Neural cell (in vitro differentiated cells): ENCODE measurements at regions not wholly inside any gene's neighbourhood (a gene's known extent, or its start where the extent isn't known, plus 50 kb on each side); places are given as distances from the start of the nearest gene placed in this dataset.

ENCODE experiments used
- H2AFZ ChIP-seq: fragments of 200-600, 300-800 bp; sonication (generic), shearing (Covaris generic); 2 replicates; pipeline ENCODE4 v1.6.0; 2014; ENCODE audit warnings: low read depth, mild to moderate bottlenecking, antibody characterized with exemption, low read length, moderate library complexity
- H3F3A ChIP-seq: fragments of 200-600 bp; shearing (Covaris generic); 2 replicates; pipeline ENCODE4 v1.6.1; 2016; ENCODE audit warnings: mild to moderate bottlenecking, moderate library complexity, mixed read lengths, antibody characterized with exemption, low read length; ENCODE audit not compliant: insufficient read depth, poor library complexity, severe bottlenecking
- H3K27ac ChIP-seq: fragments of 200-600, 300-800 bp; sonication (generic), shearing (Covaris generic); 2 replicates; pipeline ENCODE4 v1.5.1; 2014; ENCODE audit warnings: mild to moderate bottlenecking, low read length, moderate library complexity
- H3K27me3 ChIP-seq: fragments of 300-800, 200-600 bp; sonication (generic), shearing (Covaris generic); 2 replicates; pipeline ENCODE4 v1.6.0; 2014; ENCODE audit warnings: mild to moderate bottlenecking, low read depth, low read length, moderate library complexity; ENCODE audit not compliant: insufficient read depth
- H3K36me3 ChIP-seq: fragments of 300-800, 200-600 bp; sonication (generic), shearing (Covaris generic); 2 replicates; pipeline ENCODE4 v1.5.1; 2014; ENCODE audit warnings: mild to moderate bottlenecking, antibody characterized with exemption, low read length, moderate library complexity; ENCODE audit not compliant: insufficient read depth
- H3K4me2 ChIP-seq: fragments of 300-800, 200-600 bp; sonication (generic), shearing (Covaris generic); 2 replicates; pipeline ENCODE4 v1.6.0; 2014; ENCODE audit warnings: mild to moderate bottlenecking, low read length
- H3K4me3 ChIP-seq: fragments of 300-800, 200-600 bp; sonication (generic), shearing (Covaris generic); 2 replicates; pipeline ENCODE4 v1.5.1; 2014; ENCODE audit warnings: mild to moderate bottlenecking, low read length, moderate library complexity
- H3K79me2 ChIP-seq: fragments of 200-600 bp; shearing (Covaris generic); replicated peaks from 2 replicates; pipeline ENCODE4 v1.6.0; 2014; ENCODE audit warnings: mild to moderate bottlenecking, low read length, moderate library complexity; ENCODE audit not compliant: insufficient read depth
- H3K9ac ChIP-seq: fragments of 300-800, 200-600 bp; sonication (generic), shearing (Covaris generic); 2 replicates; pipeline ENCODE4 v1.6.1; 2016; ENCODE audit warnings: mild to moderate bottlenecking, low read length, mixed read lengths
- H3K9me2 ChIP-seq: fragments of 200-600 bp; shearing (Covaris generic); 2 replicates; pipeline ENCODE4 v1.6.1; 2016; ENCODE audit warnings: mild to moderate bottlenecking, low read length, mixed read lengths; ENCODE audit not compliant: insufficient read depth
- H3K9me3 ChIP-seq: fragments of 200-600, 300-800 bp; sonication (generic), shearing (Covaris generic); 2 replicates; pipeline ENCODE4 v1.6.1; 2016; ENCODE audit warnings: mild to moderate bottlenecking, mixed run types, low read length, moderate library complexity, mixed read lengths
- H4K20me1 ChIP-seq: fragments of 200-600 bp; shearing (Covaris generic); 2 replicates; pipeline ENCODE4 v1.6.1; 2016; ENCODE audit warnings: mild to moderate bottlenecking, mixed run types; ENCODE audit not compliant: insufficient read depth
- CTCF ChIP-seq: fragments of 450-650 bp; IDR thresholded peaks from 2 replicates; pipeline ENCODE4 v1.5.1; 2014; ENCODE audit warnings: antibody characterized with exemption, mild to moderate bottlenecking, moderate library complexity; ENCODE audit not compliant: poor library complexity, severe bottlenecking
- EP300 ChIP-seq: fragments of 450-650 bp; conservative IDR thresholded peaks from 2 replicates; pipeline ENCODE4 v1.6.1; 2014; ENCODE audit warnings: antibody characterized with exemption, mild to moderate bottlenecking, moderate library complexity; ENCODE audit not compliant: poor library complexity, severe bottlenecking
- EZH2 ChIP-seq: fragments of 200-600, 300-800 bp; shearing (Covaris generic), sonication (generic); IDR thresholded peaks from 2 replicates; pipeline ENCODE4 v1.6.1; 2014; ENCODE audit warnings: antibody characterized with exemption, low read length, borderline replicate concordance, mild to moderate bottlenecking; ENCODE audit not compliant: insufficient read depth, poor library complexity, severe bottlenecking
- MXI1 ChIP-seq: fragments of 450-650 bp; conservative IDR thresholded peaks from 2 replicates; pipeline ENCODE4 v1.6.1; 2014; ENCODE audit warnings: antibody characterized with exemption, mild to moderate bottlenecking; ENCODE audit not compliant: poor library complexity, severe bottlenecking
- POLR2AphosphoS5 ChIP-seq: IDR thresholded peaks from 2 replicates; pipeline ENCODE4 v1.6.1; 2012
- RAD21 ChIP-seq: fragments of 450-650 bp; conservative IDR thresholded peaks from 2 replicates; pipeline ENCODE4 v1.6.1; 2014; ENCODE audit warnings: antibody characterized with exemption, mild to moderate bottlenecking, moderate library complexity
- SMC3 ChIP-seq: fragments of 450-650 bp; conservative IDR thresholded peaks from 2 replicates; pipeline ENCODE4 v1.6.1; 2014; ENCODE audit warnings: antibody characterized with exemption, mild to moderate bottlenecking, moderate library complexity; ENCODE audit not compliant: poor library complexity
- TAF1 ChIP-seq: IDR thresholded peaks from 2 replicates; pipeline ENCODE4 v1.6.1; 2012; ENCODE audit warnings: low read depth
- TF ChIP-seq, protein P1 (sequence below): IDR thresholded peaks from 2 replicates; pipeline ENCODE4 v1.6.1; 2012; ENCODE audit warnings: borderline replicate concordance

DNA sequence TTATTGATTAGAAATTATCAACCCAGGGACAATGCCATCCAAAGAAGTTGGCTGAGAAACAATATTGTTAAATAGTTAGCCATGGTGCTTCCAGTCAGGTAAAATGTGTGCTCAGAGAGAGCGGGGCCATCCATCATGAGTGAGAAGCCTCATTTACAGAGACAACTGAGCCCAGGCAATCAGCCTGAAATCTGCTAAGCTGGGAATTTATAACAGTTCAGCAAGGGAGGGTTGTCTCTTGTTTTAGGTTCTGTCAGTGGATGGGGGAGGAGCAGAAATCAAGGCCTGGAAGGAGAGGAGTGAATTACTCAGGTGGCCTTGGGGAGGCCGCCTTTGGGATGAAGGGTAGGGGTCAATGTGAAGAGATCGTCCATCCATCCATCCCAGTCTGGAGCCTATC is 102.5 kb upstream of the ST8SIA3 start:
- Histone ChIP-seq H4K20me1 (no peaks in the 10 kb centered on the region), H3K4me2 (no peak overlapping the region), H2AFZ (no peak overlapping the region), H3K9me3 (no peaks in the 10 kb centered on the region), H3K9me2 (no peaks in the 10 kb centered on the region), H3K4me3 (no peak overlapping the region), H3K27ac (no peak overlapping the region), H3K27me3 (no peaks in the 10 kb centered on the region), H3K36me3 (no peaks in the 10 kb centered on the region), H3K9ac (no peak overlapping the region), H3F3A (no peaks in the 10 kb centered on the region), H3K79me2 (no peaks in the 10 kb centered on the region)
- TF ChIP-seq CTCF (no peak), EZH2 (no peak), MXI1 (no peak), SMC3 (no peak), EP300 (no peak), POLR2AphosphoS5 (no peak), RAD21 (no peak)
- TF ChIP-seq, protein P1, sequence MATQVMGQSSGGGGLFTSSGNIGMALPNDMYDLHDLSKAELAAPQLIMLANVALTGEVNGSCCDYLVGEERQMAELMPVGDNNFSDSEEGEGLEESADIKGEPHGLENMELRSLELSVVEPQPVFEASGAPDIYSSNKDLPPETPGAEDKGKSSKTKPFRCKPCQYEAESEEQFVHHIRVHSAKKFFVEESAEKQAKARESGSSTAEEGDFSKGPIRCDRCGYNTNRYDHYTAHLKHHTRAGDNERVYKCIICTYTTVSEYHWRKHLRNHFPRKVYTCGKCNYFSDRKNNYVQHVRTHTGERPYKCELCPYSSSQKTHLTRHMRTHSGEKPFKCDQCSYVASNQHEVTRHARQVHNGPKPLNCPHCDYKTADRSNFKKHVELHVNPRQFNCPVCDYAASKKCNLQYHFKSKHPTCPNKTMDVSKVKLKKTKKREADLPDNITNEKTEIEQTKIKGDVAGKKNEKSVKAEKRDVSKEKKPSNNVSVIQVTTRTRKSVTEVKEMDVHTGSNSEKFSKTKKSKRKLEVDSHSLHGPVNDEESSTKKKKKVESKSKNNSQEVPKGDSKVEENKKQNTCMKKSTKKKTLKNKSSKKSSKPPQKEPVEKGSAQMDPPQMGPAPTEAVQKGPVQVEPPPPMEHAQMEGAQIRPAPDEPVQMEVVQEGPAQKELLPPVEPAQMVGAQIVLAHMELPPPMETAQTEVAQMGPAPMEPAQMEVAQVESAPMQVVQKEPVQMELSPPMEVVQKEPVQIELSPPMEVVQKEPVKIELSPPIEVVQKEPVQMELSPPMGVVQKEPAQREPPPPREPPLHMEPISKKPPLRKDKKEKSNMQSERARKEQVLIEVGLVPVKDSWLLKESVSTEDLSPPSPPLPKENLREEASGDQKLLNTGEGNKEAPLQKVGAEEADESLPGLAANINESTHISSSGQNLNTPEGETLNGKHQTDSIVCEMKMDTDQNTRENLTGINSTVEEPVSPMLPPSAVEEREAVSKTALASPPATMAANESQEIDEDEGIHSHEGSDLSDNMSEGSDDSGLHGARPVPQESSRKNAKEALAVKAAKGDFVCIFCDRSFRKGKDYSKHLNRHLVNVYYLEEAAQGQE = no peak

DNA sequence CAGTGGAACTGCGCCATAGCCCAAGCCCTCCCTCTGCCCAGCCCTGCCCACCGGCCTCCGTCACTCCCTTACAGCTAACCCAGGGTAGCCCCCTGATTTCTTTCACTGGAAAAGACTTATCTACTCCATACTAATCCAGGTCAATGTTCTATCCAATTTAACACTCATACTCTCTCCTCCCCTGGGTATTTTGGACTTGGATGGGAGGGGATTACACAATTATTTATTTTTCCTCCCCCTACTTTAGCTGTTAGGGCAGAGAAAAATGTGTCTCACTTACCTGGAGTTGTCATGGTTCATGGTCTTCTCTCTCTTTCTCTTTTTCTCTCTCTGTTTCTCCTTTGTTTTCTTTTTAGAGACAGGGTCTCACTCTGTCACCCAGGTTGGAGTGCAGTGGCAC is 100.6 kb upstream of the ST8SIA3 start:
- TF ChIP-seq TAF1 (no peak), MXI1 (no peak), SMC3 (no peak), EZH2 (no peak), RAD21 (no peak), CTCF (no peak), POLR2AphosphoS5 (no peak)
- TF ChIP-seq, protein P1 = no peak
- H3K9ac ChIP-seq = no peak overlapping the region
- no peaks in the 10 kb centered on the region for H3K79me2 ChIP-seq
- no peaks in the 10 kb centered on the region for H3K9me3 ChIP-seq
- H3F3A ChIP-seq = no peaks in the 10 kb centered on the region
- no peaks in the 10 kb centered on the region for H4K20me1 ChIP-seq
- H3K4me3 ChIP-seq = no peak overlapping the region
- no peaks in the 10 kb centered on the region for H3K27me3 ChIP-seq
- H3K4me2 ChIP-seq = no peak overlapping the region
- H3K27ac ChIP-seq = no peak overlapping the region
- no peak overlapping the region for H2AFZ ChIP-seq
- no peaks in the 10 kb centered on the region for H3K36me3 ChIP-seq
- H3K9me2 ChIP-seq = no peaks in the 10 kb centered on the region
